Testis (tissue), 2 donors: ENCODE measurements at regions not wholly inside any gene's neighbourhood (a gene's known extent, or its start where the extent isn't known, plus 50 kb on each side); places are given as distances from the start of the nearest gene placed in this dataset.

Experiments
- DNase-seq: peaks from one replicate; pipeline ENCODE4 v3.0.0-alpha.2; 2019
- H3K27ac ChIP-seq, 2 donors: fragments of 200-600 bp; sonication (generic); one replicate each; pipeline ENCODE4 v1.5.1; 2019
- H3K27me3 ChIP-seq: fragments of 200-600 bp; sonication (generic); one replicate; pipeline ENCODE4 v1.5.1; 2019
- H3K36me3 ChIP-seq: fragments of 200-600 bp; sonication (generic); one replicate; pipeline ENCODE4 v1.5.1; 2017; ENCODE audit warnings: low read depth; ENCODE audit errors: missing control alignments
- H3K4me1 ChIP-seq: fragments of 200-600 bp; sonication (generic); one replicate; pipeline ENCODE4 v1.5.1; 2019
- H3K4me3 ChIP-seq, 2 donors: fragments of 200-600 bp; sonication (generic); one replicate each; pipeline ENCODE4 v1.5.1; 2017 to 2019
- H3K9me3 ChIP-seq: fragments of 200-600 bp; sonication (generic); one replicate; pipeline ENCODE4 v1.5.1; 2017
- POLR2A ChIP-seq: fragments of 450-650 bp; IDR thresholded peaks from one replicate; pipeline ENCODE4 v1.6.1; 2017; ENCODE audit warnings: antibody characterized with exemption, mild to moderate bottlenecking, moderate library complexity
- WGBS, 2 donors: methylation state at CpG; one replicate each; pipeline ENCODE4 v1.1.5; 2018; 5-methylcytosine and 5-hydroxymethylcytosine counted together
- intact Hi-C: fragments of 100-400 bp; cut with DNase I; formaldehyde crosslinking; loops from one replicate; pipeline ENCODE4 v1.15.1; 2023; ENCODE audit warnings: low total_unique reads
- TF ChIP-seq, protein P1 (sequence below), 3 experiments: fragments of 450-650 bp in 2 of 3; fragments of 200-600 bp in 1 of 3; sonication (generic) in 1 of 3; IDR thresholded peaks; one replicate each; pipeline ENCODE4 v1.5.1; 2016 to 2019; ENCODE audit warnings: antibody characterized with exemption in 3 of 3, mild to moderate bottlenecking in 2 of 3, moderate library complexity in 1 of 3

DNA sequence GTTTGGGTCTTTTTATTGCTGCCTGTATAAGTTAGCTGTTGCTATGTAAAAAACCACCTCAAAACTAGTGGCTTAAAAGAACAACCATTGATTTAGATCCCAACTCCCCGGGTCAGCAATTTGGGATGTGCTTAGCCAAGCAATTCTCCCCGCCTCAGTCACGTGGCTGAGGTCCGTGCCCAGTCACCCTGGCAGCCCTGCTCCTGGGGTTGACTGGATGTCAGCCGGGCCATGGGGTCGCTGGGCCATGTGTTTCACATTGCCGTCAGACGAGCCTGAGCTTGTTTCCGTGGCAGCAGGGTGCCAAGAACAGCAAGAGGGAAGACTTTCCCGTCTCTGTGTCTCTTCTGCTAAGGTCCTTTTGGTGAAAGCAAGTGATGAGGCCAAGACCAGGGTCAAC is 345.7 kb upstream of the FAT1 start:
- H3K36me3 ChIP-seq: no peaks in the 10 kb centered on the region
- no peak overlapping the region for H3K27ac ChIP-seq
- H3K4me1 ChIP-seq: peaks cover 7% of the 10 kb centered on the region
- no peaks in the 10 kb centered on the region for H3K27me3 ChIP-seq
- H3K9me3 ChIP-seq: no peaks in the 10 kb centered on the region
- WGBS, 2 donors: 82 to 100% methylated on average over 1 to 10 of the region's 10 CpGs
- DNase-seq: no peak
- no peak overlapping the region for H3K4me3 ChIP-seq
- intact Hi-C loops: no loop called here
- no peak for TF ChIP-seq POLR2A
- TF ChIP-seq, protein P1, sequence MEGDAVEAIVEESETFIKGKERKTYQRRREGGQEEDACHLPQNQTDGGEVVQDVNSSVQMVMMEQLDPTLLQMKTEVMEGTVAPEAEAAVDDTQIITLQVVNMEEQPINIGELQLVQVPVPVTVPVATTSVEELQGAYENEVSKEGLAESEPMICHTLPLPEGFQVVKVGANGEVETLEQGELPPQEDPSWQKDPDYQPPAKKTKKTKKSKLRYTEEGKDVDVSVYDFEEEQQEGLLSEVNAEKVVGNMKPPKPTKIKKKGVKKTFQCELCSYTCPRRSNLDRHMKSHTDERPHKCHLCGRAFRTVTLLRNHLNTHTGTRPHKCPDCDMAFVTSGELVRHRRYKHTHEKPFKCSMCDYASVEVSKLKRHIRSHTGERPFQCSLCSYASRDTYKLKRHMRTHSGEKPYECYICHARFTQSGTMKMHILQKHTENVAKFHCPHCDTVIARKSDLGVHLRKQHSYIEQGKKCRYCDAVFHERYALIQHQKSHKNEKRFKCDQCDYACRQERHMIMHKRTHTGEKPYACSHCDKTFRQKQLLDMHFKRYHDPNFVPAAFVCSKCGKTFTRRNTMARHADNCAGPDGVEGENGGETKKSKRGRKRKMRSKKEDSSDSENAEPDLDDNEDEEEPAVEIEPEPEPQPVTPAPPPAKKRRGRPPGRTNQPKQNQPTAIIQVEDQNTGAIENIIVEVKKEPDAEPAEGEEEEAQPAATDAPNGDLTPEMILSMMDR (IDR thresholded peaks at IDR 0.05): no peak

DNA sequence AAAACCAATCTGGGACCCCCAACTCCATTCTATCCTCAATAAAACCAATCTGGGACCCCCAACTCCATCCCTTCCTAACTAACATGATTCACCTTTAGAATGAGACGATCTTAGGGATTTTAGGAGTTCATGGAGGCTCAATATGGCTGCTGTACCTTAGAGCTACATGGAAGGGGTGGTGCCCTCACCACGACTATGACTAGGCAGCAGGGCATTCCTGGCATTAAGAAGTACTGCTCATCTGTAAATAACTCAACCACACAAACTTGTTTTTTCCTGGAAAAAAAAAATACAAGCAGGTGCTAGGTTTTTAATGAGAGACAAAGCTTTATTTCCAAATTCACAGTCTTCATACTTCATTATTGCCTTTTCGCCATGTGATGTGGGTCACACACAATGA is 346.5 kb upstream of the FAT1 start:
- H3K9me3 ChIP-seq: no peaks in the 10 kb centered on the region
- H3K27me3 ChIP-seq: no peaks in the 10 kb centered on the region
- H3K27ac ChIP-seq: no peak overlapping the region
- intact Hi-C loops: no loop called here
- WGBS, 2 donors: 86 to 94% methylated on average over 3 of the region's 3 CpGs
- no peak for TF ChIP-seq POLR2A
- TF ChIP-seq, protein P1 (IDR thresholded peaks at IDR 0.05): no peak
- no peaks in the 10 kb centered on the region for H3K36me3 ChIP-seq
- H3K4me3 ChIP-seq: no peak overlapping the region
- no peak for DNase-seq
- H3K4me1 ChIP-seq: peaks cover 7% of the 10 kb centered on the region

DNA sequence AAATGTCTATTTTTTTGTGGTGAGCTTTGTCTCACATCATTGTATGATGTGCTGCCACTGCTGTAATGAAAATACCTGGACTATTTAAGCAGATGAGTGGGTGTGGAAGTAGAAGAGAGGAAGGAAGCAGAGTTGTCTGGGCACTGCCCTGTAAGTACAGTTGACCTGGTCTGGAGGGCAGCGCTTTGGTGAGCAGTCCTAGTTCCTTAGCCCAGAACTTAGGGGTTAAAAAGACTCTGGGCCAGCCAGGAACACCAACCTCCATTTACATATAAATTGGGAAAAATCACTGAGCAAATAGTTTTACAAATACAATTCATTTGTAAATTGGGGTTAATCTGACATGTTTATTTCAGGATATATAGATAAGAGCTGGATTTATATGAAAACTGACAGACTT is 347.1 kb upstream of the FAT1 start:
- Histone ChIP-seq H3K4me1 (peaks cover 7% of the 10 kb centered on the region), H3K27me3 (no peaks in the 10 kb centered on the region), H3K4me3 (no peak overlapping the region), H3K27ac (no peak overlapping the region), H3K36me3 (no peaks in the 10 kb centered on the region), H3K9me3 (no peaks in the 10 kb centered on the region)
- no peak for DNase-seq
- WGBS, 2 donors: 87 to 96% methylated on average over 1 of the region's 1 CpG
- TF ChIP-seq POLR2A: no peak
- TF ChIP-seq, protein P1 (IDR thresholded peaks at IDR 0.05): no peak
- intact Hi-C loops: no loop called here

DNA sequence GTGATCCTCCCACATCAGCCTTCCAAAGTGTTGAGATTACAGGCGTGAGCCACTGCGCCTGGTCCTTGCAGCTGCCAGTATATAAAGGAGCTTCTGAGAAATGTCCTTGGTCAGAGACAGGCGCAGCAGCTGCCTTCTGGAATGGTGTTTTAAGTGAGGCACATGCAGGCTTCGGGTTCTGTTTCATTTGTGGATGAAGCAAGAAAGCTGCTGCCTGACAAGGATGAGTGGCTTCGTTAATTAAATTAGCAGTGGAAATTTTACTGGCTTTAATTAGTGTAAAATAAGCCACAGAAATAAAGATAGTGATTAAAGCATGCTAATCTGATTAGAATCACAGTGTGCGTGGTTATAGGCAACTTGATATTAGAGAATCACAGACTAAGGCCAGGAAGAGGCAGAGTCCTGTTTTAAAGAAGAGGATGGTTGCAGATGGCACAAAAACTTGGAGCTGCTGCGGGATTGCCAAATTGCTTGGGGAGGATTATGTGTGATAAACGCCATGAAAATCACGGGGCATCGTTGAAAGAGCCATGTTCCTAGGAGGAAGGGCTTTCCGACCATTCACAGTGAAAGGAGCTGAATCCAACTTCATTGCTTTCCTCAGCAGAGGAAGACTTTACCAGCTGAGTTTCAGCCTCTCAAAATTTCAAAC is 348.4 kb upstream of the FAT1 start:
- Histone ChIP-seq H3K4me3 (no peak overlapping the region), H3K36me3 (no peaks in the 10 kb centered on the region), H3K27me3 (no peaks in the 10 kb centered on the region), H3K4me1 (peaks cover 7% of the 10 kb centered on the region), H3K27ac (no peak overlapping the region), H3K9me3 (no peaks in the 10 kb centered on the region)
- 38 to 45% methylated on average over 11 of the region's 11 CpGs for WGBS, 2 donors
- intact Hi-C loops: no loop called here
- peak; percentile 63 for DNase-seq
- TF ChIP-seq POLR2A: no peak
- TF ChIP-seq, protein P1 (IDR thresholded peaks at IDR 0.05): no peak

DNA sequence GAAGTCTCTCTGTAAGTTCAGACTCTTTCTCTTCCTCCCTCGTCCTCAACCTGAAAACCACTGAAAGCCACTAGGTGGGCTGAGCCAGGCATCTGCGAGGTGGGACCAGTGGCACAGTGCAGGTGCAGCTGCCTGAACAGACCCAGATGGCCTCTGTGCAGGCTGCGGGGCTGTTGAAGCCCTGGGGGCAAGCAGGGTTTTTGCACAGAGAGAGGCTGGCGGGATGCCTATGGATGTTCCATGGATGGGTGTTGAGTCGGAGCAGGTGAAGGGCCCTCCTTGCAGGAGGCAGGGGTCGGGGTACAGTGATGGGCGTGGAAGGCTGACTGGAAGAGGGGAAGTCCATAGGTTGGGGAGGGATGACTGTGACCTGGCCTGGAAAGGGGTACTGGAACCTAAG is 350.2 kb upstream of the FAT1 start:
- H3K27me3 ChIP-seq: no peaks in the 10 kb centered on the region

More for the DNA sequence above, 350.2 kb upstream of the FAT1 start:
- H3K36me3 ChIP-seq: no peaks in the 10 kb centered on the region
- intact Hi-C loops: no loop called here
- H3K27ac ChIP-seq: no peak overlapping the region
- no peak for DNase-seq
- WGBS, 2 donors: 90 to 98% methylated on average over 5 to 7 of the region's 7 CpGs
- no peaks in the 10 kb centered on the region for H3K9me3 ChIP-seq
- H3K4me1 ChIP-seq: peaks cover 7% of the 10 kb centered on the region
- TF ChIP-seq, protein P1 (IDR thresholded peaks at IDR 0.05): no peak
- TF ChIP-seq POLR2A: no peak
- H3K4me3 ChIP-seq: no peak overlapping the region
